Myocyte (in vitro differentiated cells): ENCODE measurements at regions not wholly inside any gene's neighbourhood (a gene's known extent, or its start where the extent isn't known, plus 50 kb on each side); places are given as distances from the start of the nearest gene placed in this dataset.

Experiments
- DNase-seq: peaks from one replicate; pipeline ENCODE4 v3.0.0-alpha.2; 2012; ENCODE audit warnings: low read depth

DNA sequence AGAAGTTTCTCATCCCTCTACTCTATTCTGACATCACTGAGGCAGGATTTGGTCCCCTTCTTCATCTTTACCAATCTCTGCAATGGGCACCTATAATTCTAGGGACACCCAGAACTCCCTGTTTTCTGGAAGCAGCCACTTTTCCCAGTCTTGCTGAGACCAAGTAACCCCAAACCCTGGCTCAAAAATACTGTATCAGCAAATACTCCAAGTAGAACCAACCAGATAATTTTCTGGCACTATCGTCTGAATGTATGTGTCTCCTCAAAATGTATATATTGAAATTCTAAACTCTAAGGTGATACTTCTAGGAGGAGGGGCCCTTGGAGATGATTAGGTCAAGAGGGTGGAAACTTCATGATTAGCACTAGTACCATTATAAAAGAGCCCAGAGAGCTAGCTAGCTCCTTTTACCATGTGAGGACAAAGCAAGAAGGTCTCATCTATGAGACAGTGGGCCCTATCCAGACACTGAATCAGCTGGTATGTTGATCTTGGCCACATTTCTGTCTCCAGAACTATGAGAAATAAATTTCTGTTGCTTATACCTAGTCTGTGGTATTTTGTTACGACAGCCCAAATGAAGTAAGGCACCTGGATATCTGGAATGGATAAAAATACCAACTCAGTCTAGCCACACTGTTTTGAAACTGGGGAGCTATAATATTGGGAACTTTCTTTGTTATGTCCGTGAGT, 464.4 kb downstream of the CDH11 start:
- no peak for DNase-seq

DNA sequence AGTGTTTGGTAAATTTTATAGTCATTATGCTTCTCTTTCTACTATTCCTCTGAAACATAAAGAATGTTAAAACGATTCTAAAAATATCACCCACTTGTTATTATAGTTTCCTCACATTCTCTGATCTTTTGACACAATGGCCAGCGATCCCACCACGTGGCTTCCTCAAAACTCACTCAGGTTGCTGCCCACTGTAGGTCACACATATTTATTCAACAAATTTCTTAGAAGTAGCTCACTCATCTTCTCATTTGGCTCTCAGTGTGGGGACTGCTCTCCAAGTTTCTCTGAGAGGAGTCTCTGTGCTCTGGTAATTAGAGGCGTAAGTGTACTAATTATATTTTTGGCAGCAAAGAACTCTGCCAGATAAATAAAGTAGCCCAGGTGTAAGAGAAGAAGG, 465.4 kb downstream of the CDH11 start:
- DNase-seq: no peak

GRCh38 chr16:64654178-64654577, 467.7 kb downstream of the CDH11 start:
- DNase-seq: peak; percentile 9

DNA sequence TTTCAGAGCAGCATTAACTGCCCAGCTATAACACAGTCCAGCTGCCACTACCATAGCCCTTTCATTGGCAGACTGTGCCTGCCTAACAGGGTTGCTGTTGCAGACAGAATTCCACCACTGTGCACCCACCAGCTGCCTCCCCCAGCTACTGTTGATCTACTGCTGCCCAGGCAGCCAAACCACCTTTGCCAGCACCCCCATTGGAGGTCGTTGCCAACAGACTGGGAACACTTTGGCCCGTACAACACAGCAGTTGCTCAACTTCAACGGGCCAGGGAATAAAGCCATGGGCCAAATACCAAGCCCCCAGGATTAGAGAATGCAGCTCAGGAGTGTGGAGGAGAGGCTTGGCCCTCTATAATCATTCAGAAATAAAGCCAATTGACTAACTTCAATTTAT, 473.6 kb downstream of the CDH11 start:
- no peak for DNase-seq

- DNase-seq: no peak
Measured at GRCh38 chr16:64641343-64641742, 480.5 kb downstream of the CDH11 start.

GRCh38 chr16:64638766-64639165, 483.1 kb downstream of the CDH11 start:
- no peak for DNase-seq

DNA sequence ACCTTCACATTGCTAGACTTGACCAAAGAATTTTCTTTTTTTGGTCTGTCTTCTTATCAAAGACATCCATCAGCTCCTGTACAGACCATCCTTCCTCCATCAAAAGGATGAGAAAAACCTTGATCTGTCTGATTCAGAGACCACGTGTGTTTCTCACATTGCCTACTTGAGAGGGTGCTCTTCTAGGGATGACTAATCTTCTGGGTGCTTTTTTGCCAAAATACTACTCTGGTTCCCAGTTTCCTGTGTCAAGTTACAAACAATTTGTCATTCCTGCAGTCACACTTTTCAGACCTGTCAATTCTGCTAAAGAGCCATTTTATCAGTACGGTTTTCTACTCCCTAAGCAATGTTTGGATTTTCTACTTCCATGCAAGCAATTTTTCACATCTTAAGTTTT, 492.2 kb downstream of the CDH11 start:
- peak; percentile 28 for DNase-seq

GRCh38 chr16:64627781-64628180, 494.1 kb downstream of the CDH11 start:
- DNase-seq: no peak

GRCh38 chr16:64627288-64627687, 494.6 kb downstream of the CDH11 start:
- no peak for DNase-seq

DNA sequence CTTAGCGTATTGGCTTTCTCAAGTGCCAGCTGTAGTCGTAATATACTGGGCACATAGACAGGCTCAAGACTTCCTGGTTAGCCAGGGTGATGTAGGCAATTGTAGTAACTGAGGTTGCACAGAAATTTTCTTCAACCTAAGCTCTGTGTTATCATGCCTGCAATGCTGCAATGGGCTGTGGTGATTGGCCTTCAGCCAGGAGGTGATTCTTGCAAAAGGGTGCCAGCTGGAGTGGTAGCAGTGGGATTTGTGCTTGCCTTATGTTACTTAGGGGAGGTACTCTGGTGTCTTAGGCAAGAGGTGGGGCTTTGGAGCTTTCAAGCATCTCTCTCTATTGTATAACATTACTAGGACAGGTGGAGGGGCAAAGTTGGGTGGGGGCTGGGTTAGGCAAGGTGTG, 495.1 kb downstream of the CDH11 start:
- peak; percentile 67 for DNase-seq

DNA sequence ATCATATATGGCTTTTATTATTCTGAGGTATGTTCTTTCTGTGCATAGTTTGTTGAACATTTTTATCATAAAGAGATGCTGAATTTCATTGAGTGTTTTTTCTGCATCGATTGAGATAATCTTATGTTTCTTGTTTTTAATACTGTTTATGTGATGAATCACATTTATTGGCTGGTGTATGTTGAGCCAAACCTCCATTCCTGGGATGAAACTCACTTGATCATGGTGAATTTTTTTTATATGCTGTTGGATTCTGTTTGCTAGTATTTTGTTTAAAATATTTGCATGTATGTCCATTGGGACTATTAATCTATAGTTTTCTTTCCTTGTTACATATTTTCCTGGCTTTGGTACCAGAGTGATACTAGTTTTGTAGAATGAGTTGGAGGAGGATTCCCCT, 500.2 kb downstream of the CDH11 start:
- no peak for DNase-seq

DNA sequence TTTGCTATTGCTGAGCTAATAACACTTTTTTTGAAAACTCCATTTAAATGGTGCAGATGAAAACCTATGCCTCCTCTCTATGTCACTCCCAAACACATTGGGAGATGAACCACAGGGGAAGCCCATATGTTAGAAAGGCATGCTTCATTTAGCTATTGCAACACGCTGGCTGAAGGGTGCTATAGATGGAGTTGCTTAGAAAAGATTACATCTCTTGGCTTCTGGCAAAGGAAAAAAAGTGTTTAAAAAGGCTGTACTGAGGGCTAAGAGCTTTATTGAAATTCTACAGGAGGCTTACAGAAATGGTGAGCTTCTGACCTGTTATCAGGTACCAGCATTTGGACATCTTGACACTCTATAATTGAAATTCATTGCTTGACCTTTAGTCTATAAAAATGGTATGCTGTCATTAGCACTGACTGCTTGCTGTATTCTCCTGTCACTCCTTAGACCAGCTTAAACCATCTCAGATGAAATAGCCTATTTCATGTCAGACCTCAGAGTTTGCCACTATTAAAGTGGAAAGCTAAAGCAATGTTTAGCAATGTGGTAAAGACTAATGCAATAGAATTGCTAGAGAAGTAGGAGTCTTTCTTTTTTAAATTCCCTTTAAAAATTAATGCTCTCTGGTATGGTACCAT, 503.9 kb downstream of the CDH11 start:
- no peak for DNase-seq

DNA sequence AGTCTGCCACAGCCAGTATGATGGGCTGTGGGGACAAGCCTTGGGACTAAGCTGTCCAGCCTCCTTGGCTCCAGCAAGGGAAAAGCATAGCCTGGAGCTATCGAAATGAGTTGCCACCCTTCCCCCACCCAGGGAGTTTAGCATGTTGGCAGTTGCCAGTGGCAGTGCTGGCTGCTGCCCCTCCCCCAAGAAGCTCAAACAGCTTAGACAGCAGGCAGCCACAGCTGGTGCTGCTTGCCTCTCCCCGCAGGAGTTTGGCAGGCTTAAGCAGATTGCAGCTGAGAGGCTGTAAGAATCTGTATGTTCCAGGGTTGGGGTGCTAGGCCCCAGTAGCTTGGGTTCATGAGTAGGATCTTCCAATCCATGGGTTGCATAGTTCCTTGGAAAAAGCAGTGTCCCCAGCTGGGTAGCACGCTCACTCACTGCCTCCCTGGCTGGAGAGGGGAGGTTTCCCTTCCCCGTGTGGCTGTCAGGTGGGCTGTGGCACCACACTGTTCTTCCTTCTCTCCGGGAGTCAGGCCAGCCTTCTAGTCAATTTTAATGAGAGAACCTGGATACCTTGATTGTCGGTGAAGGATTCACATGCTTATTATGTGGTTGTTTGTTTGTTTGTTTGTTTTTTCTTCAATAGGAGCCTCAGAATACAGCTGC, 506.1 kb downstream of the CDH11 start:
- DNase-seq: peak; percentile 91

DNA sequence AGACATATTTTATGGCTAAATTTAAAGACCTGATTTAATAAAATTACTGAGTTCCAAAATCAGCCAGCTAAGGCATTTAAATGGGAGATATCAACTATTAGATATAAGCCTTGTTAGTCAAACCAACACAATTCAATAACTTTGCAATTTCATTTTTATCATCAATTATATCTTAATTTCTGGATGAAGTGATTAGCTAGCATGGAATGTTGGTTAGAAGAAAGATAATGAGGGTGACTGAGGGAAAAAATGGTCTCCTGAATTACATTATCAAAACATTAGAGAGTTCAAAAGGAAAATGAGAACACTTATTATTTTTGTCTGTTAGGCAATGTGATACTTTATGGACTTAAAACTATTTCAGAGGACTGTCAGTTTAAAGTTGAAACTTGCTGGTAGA, 525.7 kb downstream of the CDH11 start:
- DNase-seq: peak; percentile 3

DNA sequence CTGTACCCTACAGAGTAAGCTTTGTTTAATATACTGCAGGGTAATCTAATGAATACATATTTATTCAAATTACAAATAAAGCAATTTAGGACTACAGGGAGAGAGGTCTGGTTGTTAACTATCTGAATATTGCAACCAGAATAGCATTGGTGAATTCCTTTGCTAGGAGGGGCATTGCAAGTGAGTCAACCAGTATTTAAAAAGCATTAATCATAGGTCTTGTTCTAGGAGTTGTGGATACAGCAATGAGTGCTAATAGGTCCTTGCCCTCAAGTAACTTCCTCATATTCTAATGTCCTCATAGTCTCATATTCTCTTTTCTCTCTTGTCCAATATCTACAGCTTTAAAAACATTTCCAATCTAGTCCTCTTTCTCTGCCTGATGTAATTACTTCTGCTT, 531.4 kb downstream of the CDH11 start:
- DNase-seq: peak; percentile 81

DNA sequence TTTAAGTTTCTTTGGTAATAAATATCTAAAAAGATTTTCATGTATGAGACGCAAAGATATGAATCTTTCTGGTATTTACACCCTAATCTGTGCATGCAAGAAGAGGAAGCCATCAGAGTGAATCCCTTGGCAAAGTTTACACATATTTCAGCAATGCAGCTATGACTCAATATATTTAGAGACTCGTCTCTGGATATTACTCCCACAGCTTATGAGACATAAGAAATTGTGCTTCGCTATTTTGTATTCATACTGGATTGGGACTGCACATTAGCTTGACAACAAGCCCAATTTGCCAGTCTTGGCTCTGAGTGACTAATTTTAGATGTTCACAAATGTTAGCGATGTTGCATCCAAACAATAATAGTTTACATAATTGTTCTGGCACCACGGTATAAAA, 532.0 kb downstream of the CDH11 start:
- peak; percentile 71 for DNase-seq

- peak; percentile 51 for DNase-seq
Measured at GRCh38 chr16:64586781-64587180, 535.1 kb downstream of the CDH11 start.

DNA sequence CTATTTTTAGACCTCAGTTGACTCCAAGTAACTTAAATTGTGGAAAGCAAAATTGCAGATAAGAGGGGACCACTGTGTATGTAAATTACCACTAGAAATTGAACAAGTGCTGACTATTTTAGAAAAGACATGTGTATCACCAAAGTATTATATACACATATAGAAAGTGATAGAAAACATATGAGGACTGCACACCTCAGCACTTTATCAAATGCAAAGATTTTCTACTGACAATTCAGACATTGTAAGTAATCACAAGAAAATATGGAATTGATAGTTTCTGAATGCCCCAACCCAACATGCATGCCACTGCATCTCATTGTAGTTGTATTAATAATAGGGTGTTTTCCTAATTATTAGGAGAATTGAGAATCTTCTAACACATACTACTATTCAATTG, 536.5 kb downstream of the CDH11 start:
- DNase-seq: no peak

DNA sequence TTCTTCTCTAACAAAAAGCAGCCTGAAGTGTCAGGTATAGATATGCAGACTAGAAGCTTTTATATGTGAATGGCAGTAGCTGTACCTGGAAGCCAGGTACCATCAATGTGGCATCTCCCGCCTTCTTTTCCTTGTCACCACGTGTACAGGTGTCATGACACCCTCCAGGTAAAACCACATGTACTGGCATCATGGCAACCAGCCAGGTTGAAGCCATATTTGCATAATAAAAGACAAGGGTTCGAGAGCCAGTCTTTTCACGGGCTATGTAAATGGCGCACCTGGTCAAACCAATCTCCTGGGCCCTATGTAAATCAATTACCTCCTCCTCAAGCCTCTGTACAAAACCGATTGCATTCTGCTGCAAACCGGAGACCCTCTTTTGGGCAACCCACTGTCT, 541.3 kb downstream of the CDH11 start:
- no peak for DNase-seq

DNA sequence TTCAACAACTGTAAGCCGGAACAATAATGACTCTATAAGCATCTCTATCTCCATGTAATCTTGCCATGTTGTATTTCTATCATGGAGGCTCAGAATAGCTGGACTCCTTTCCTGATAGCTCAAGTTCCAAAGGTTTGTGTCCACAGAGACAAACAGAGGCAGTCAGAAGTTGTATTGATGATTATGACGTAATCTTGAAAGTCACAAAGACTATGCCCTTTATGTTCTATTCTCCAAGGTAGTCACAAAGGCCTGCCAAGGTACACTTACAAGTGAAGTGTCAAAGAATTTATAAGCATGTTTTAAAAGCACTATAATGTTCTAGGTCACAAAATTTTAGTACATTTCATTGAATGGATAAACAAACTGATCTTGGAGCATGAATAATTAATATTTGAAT, 542.2 kb downstream of the CDH11 start:
- no peak for DNase-seq

- DNase-seq: peak; percentile 21
Measured at GRCh38 chr16:64545768-64546167, 576.1 kb downstream of the CDH11 start.

DNA sequence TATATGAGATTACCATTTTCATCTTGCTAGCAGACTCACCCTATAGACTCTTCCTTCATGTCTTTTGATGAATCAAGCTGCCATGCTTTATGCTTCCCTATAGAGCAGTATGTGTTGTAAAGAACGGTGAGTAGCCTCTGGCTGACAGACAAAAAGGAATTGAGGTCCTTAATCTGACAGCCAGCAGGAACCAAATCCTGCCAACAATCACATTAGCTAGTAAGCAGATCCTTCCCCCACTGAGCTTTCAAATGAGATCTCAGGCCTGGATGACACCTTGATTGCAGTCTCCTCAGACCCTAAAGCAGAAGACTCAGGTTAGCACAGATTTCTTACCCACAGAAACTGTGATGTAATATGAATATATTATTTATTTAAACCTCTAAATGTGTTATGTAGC, 577.0 kb downstream of the CDH11 start:
- no peak for DNase-seq

GRCh38 chr16:64543441-64543840, 578.4 kb downstream of the CDH11 start:
- no peak for DNase-seq
